NT2/D1 (cell line): ENCODE measurements at regions not wholly inside any gene's neighbourhood (a gene's known extent, or its start where the extent isn't known, plus 50 kb on each side); places are given as distances from the start of the nearest gene placed in this dataset.

Experiments used
- YY1 ChIP-seq: IDR thresholded peaks from 2 replicates; pipeline ENCODE4 v1.6.1; 2011; ENCODE audit not compliant: insufficient read length, insufficient read depth
- ZNF274 ChIP-seq: IDR thresholded peaks from 2 replicates; pipeline ENCODE4 v1.6.1; 2011; ENCODE audit warnings: mild to moderate bottlenecking, low read depth, low read length

- TF ChIP-seq YY1 (no peak), ZNF274 (no peak)
These were observed 122.0 kb upstream of the UNC5B start for GRCh38 chr10:71090330-71090729.
